Fibroblast of skin of back (primary cell): ENCODE measurements at regions not wholly inside any gene's neighbourhood (a gene's known extent, or its start where the extent isn't known, plus 50 kb on each side); places are given as distances from the start of the nearest gene placed in this dataset.

Experiments
- DNase-seq: peaks from one replicate; pipeline ENCODE4 v3.0.0-alpha.2; 2013

GRCh38 chr10:107269626-107270025 lies 105.1 kb upstream of the SORCS1 start:
- DNase-seq = no peak

- DNase-seq = no peak
These were observed 100.2 kb upstream of the SORCS1 start for GRCh38 chr10:107264742-107265141.

- no peak for DNase-seq
These were observed 79.6 kb upstream of the SORCS1 start for GRCh38 chr10:107244122-107244521.

- DNase-seq = no peak
These were observed 73.8 kb upstream of the SORCS1 start for GRCh38 chr10:107238275-107238674.

GRCh38 chr10:107232013-107232412 lies 67.5 kb upstream of the SORCS1 start:
- peak; percentile 6 for DNase-seq

GRCh38 chr10:107230887-107231286 lies 66.4 kb upstream of the SORCS1 start:
- DNase-seq = no peak

- no peak for DNase-seq
These were observed 51.2 kb upstream of the SORCS1 start for GRCh38 chr10:107215681-107216080.
